ENCODE measurements at regions not wholly inside any gene's neighbourhood (a gene's known extent, or its start where the extent isn't known, plus 50 kb on each side); places are given as distances from the start of the nearest gene placed in this dataset.

DNA sequence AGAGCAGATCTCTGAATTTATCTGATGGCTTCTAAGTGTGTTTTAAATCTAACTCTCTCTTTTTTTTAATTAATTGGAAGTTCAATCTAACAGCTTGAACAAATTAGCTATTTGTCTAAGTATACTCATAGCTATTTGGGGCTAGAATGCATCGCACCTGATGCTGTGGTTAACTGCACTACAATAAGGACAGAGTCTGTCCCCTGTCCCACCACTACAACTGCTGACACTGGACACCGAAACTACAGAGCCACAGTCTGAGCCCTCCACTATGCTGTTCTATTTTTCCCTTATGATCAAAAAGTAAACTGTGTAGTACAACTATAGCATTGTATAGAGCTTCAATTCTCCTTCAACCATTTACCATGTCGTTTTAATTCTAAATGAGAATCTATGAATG lies 89.4 kb upstream of the AHR start:
- TF ChIP-seq, protein P1, sequence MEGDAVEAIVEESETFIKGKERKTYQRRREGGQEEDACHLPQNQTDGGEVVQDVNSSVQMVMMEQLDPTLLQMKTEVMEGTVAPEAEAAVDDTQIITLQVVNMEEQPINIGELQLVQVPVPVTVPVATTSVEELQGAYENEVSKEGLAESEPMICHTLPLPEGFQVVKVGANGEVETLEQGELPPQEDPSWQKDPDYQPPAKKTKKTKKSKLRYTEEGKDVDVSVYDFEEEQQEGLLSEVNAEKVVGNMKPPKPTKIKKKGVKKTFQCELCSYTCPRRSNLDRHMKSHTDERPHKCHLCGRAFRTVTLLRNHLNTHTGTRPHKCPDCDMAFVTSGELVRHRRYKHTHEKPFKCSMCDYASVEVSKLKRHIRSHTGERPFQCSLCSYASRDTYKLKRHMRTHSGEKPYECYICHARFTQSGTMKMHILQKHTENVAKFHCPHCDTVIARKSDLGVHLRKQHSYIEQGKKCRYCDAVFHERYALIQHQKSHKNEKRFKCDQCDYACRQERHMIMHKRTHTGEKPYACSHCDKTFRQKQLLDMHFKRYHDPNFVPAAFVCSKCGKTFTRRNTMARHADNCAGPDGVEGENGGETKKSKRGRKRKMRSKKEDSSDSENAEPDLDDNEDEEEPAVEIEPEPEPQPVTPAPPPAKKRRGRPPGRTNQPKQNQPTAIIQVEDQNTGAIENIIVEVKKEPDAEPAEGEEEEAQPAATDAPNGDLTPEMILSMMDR (IDR thresholded peaks at IDR 0.05), result no peak
- no peak for DNase-seq

DNA sequence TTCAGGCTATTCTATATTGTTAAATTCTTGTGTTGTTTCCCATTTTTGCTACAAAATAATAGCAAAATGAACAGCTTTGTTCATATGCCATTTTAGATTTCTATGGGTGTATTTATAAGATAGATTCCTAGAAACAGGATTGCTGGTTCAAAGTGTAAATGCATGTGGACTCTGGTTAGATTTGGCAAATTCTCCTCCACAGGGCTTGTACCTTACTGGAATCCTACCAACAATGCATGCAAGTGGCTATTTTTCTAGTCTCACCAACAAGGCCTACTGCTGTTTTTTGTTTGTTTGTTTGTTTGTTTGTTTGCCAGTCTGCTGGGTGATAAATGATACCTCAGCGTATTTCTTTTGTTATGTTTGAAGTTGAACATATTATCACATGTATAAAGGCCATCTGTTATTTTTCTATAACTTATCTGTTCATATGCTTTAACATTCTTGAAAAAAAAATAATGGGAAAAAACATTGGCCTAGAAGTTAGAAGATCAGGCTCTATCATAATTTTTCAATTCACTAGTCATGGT lies 87.1 kb upstream of the AHR start:
- peaks cover 0 to 5% of the 10 kb centered on the region in 2 donors for H3K9me3 ChIP-seq
- TF ChIP-seq, protein P1 (IDR thresholded peaks at IDR 0.05), result no peak
- DNase-seq (no peak), ATAC-seq (no peak)
- H3K27me3 ChIP-seq, result no peaks in the 10 kb centered on the region
- H3K4me1 ChIP-seq, result no peaks in the 10 kb centered on the region
- intact Hi-C loops (cut with DNase I), result no loop called here
- no peak overlapping the region for H3K27ac ChIP-seq
- H3K36me3 ChIP-seq, result no peaks in the 10 kb centered on the region
- no peak overlapping the region for H3K4me3 ChIP-seq

More for the DNA sequence above, 89.4 kb upstream of the AHR start:
- no peak for ATAC-seq
- Histone ChIP-seq H3K4me1 (no peaks in the 10 kb centered on the region), H3K9me3 (no peaks in the 10 kb centered on the region), H3K27ac (no peak overlapping the region), H3K36me3 (no peaks in the 10 kb centered on the region), H3K27me3 (no peaks in the 10 kb centered on the region), H3K4me3 (no peak overlapping the region)
- intact Hi-C loops (cut with DNase I), result no loop called here

DNA sequence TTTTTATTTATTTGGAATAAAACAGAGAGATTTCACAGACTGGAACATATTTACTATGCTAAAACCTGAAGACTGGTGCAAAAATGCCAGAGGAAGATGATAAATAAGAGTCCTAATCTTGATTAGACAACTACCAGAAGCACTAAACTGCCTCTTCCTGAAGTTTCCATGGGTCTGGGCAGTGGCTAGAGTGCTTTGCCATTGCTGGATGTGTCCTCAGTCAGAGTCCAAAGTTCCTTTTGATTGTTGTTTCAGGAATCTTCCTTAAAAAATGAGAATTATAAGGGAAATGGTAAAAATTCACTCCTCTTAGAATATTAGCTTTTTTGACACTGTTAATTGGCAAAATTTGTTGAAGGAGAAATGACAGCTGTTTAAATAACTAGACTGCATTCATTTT lies 86.3 kb upstream of the AHR start:
- Histone ChIP-seq H3K4me3 (no peak overlapping the region), H3K36me3 (no peaks in the 10 kb centered on the region), H3K4me1 (no peaks in the 10 kb centered on the region), H3K27ac (no peak overlapping the region), H3K27me3 (no peaks in the 10 kb centered on the region), H3K9me3 (peaks cover 0 to 5% of the 10 kb centered on the region in 2 donors)
- TF ChIP-seq, protein P1 (IDR thresholded peaks at IDR 0.05), result no peak
- DNase-seq, result no peak
- intact Hi-C loops (cut with DNase I), result no loop called here
- ATAC-seq, result no peak

DNA sequence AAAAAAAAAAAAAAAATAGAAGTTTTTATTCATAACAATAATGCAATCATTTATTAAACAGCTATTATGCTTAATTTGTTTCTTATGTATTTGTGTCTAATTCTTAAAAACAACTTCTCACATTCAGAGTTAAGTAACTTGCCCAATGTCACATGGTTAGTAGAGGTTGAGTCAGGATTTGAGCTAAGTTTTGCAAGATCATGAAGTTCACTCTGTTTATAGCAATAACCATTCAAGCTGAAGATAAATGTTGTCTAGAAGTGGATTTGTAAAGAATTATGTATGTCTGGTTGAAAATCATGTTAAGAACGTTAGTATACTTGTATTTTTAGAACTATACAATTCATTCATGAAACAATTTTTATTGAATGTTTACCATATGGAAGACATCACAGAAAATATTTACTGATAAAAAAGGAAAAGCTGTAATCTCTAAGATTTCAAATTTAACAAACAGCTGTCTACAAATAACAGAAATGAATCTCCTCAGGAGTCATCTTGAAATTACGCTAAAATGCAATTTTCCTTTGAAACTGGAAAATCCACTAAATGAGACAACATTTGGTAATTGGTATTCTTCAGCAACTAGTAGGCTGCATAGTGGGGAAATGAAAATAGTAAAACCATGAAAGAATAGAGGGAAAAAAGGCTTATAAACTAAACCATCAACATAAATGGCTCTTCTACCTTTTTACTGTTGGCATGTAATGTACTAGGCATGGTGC lies 70.5 kb upstream of the AHR start:
- ATAC-seq, result peak; percentile 26
- intact Hi-C loops (cut with DNase I), result no loop called here
- Histone ChIP-seq H3K27me3 (no peaks in the 10 kb centered on the region), H3K4me3 (no peak overlapping the region), H3K36me3 (no peaks in the 10 kb centered on the region), H3K9me3 (peaks cover 0 to 3% of the 10 kb centered on the region in 2 donors), H3K4me1 (no peaks in the 10 kb centered on the region), H3K27ac (no peak overlapping the region)
- no peak for DNase-seq
- TF ChIP-seq, protein P1 (IDR thresholded peaks at IDR 0.05), result no peak

DNA sequence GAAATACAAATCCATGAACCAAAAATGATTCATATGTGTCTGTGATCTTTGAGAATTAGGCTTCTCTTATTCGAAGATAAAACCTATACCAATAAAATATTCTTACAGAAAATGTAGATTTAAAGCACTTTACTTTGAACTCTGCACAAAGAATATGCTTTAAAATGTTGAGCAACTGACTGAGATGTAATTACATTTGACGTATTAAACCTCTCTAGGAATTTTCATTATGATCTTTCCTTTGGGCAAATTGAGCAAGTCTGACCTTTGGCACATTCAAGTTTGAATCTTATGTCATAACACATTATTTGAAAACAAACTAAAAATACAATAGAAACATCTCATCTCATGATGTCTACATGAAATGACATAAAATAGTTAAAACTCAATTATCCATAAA lies 69.2 kb upstream of the AHR start:
- ATAC-seq, result no peak
- Histone ChIP-seq H3K4me1 (peaks cover 0 to 4% of the 10 kb centered on the region in 2 donors), H3K27ac (no peak overlapping the region), H3K9me3 (peaks cover 0 to 3% of the 10 kb centered on the region in 2 donors), H3K4me3 (no peak overlapping the region), H3K36me3 (no peaks in the 10 kb centered on the region), H3K27me3 (no peaks in the 10 kb centered on the region)
- TF ChIP-seq, protein P1 (IDR thresholded peaks at IDR 0.05), result no peak
- DNase-seq, result no peak
- intact Hi-C loops (cut with DNase I), result no loop called here
